ENCODE measurements at regions not wholly inside any gene's neighbourhood (a gene's known extent, or its start where the extent isn't known, plus 50 kb on each side); places are given as distances from the start of the nearest gene placed in this dataset.

- no peak overlapping the region for H3K4me3 ChIP-seq
These were observed 197.7 kb downstream of the MTX2 start for GRCh38 chr2:176466918-176467452.

GRCh38 chr2:176467595-176467994, 198.4 kb downstream of the MTX2 start:
- no peaks in the 10 kb centered on the region for H3K4me1 ChIP-seq (replicated peaks; ENCODE audit: insufficient read depth)
- H3K9me2 ChIP-seq (ENCODE audit: insufficient read depth): no peaks in the 10 kb centered on the region
- no TSS peak for BruUV-seq (replicated peaks)
- no peak overlapping the region for H3K27ac ChIP-seq
- no peak for DNase-seq
- intact Hi-C loops (cut with micrococcal nuclease; ENCODE audit: unreplicated experiment): no loop called here
- no peak for TF ChIP-seq EZH2 (IDR thresholded peaks at IDR 0.05; ENCODE audit: low read depth)
- no peak for TF ChIP-seq CTCF (conservative IDR thresholded peaks at IDR 0.05)
- POLR2A ChIA-PET (ENCODE audit: unreplicated experiment): no interaction called here
- H3K79me2 ChIP-seq (ENCODE audit: low read depth): no peaks in the 10 kb centered on the region
- no peak overlapping the region for H2AFZ ChIP-seq
- H3K4me3 ChIP-seq: no peak overlapping the region
- H3K9me3 ChIP-seq (ENCODE audit: insufficient read depth, low read depth): no peaks in the 10 kb centered on the region
- H3K36me3 ChIP-seq (ENCODE audit: low read depth): no peaks in the 10 kb centered on the region
- H4K20me1 ChIP-seq (ENCODE audit: insufficient read depth): no peaks in the 10 kb centered on the region
- CTCF ChIA-PET: no interaction called here
- no peak overlapping the region for H3K4me2 ChIP-seq
- H3K27me3 ChIP-seq (ENCODE audit: insufficient read depth, low read depth): no peaks in the 10 kb centered on the region
- H3F3A ChIP-seq (ENCODE audit: insufficient read depth, low read depth): no peaks in the 10 kb centered on the region

More at GRCh38 chr2:176466918-176467452, 197.7 kb downstream of the MTX2 start:
- TF ChIP-seq EZH2 (IDR thresholded peaks at IDR 0.05; ENCODE audit: low read depth) (no peak), CTCF (conservative IDR thresholded peaks at IDR 0.05) (no peak)
- no peaks in the 10 kb centered on the region for H3K79me2 ChIP-seq (ENCODE audit: low read depth)
- H3K36me3 ChIP-seq (ENCODE audit: low read depth): no peaks in the 10 kb centered on the region
- no peaks in the 10 kb centered on the region for H3K9me3 ChIP-seq (ENCODE audit: insufficient read depth, low read depth)
- no peak overlapping the region for H2AFZ ChIP-seq
- H3K4me1 ChIP-seq (replicated peaks; ENCODE audit: insufficient read depth): no peaks in the 10 kb centered on the region
- CTCF ChIA-PET: no interaction called here
- no peaks in the 10 kb centered on the region for H3K9me2 ChIP-seq (ENCODE audit: insufficient read depth)
- POLR2A ChIA-PET (ENCODE audit: unreplicated experiment): no interaction called here
- DNase-seq: no peak
- H3F3A ChIP-seq (ENCODE audit: insufficient read depth, low read depth): no peaks in the 10 kb centered on the region
- no peak overlapping the region for H3K4me2 ChIP-seq
- no TSS peak for BruUV-seq (replicated peaks)
- no peaks in the 10 kb centered on the region for H4K20me1 ChIP-seq (ENCODE audit: insufficient read depth)
- H3K27ac ChIP-seq: no peak overlapping the region
- H3K27me3 ChIP-seq (ENCODE audit: insufficient read depth, low read depth): no peaks in the 10 kb centered on the region
- intact Hi-C loops (cut with micrococcal nuclease; ENCODE audit: unreplicated experiment): no loop called here

- H3K79me2 ChIP-seq (ENCODE audit: low read depth): no peaks in the 10 kb centered on the region
- no peaks in the 10 kb centered on the region for H3K27me3 ChIP-seq (ENCODE audit: insufficient read depth, low read depth)
- no peak overlapping the region for H2AFZ ChIP-seq
- H3K4me3 ChIP-seq: no peak overlapping the region
- H3K4me1 ChIP-seq (replicated peaks; ENCODE audit: insufficient read depth): no peaks in the 10 kb centered on the region
- H3F3A ChIP-seq (ENCODE audit: insufficient read depth, low read depth): no peaks in the 10 kb centered on the region
- H4K20me1 ChIP-seq (ENCODE audit: insufficient read depth): no peaks in the 10 kb centered on the region
- no peak overlapping the region for H3K27ac ChIP-seq
- CTCF ChIA-PET: no interaction called here
- POLR2A ChIA-PET (ENCODE audit: unreplicated experiment): no interaction called here
- no peaks in the 10 kb centered on the region for H3K9me3 ChIP-seq (ENCODE audit: insufficient read depth, low read depth)
- TF ChIP-seq EZH2 (IDR thresholded peaks at IDR 0.05; ENCODE audit: low read depth) (no peak), CTCF (conservative IDR thresholded peaks at IDR 0.05) (no peak)
- no TSS peak for BruUV-seq (replicated peaks)
- DNase-seq: no peak
- intact Hi-C loops (cut with micrococcal nuclease; ENCODE audit: unreplicated experiment): no loop called here
- no peaks in the 10 kb centered on the region for H3K9me2 ChIP-seq (ENCODE audit: insufficient read depth)
- no peaks in the 10 kb centered on the region for H3K36me3 ChIP-seq (ENCODE audit: low read depth)
- no peak overlapping the region for H3K4me2 ChIP-seq
These were observed 199.3 kb downstream of the MTX2 start for GRCh38 chr2:176468457-176469113.

All from PC-9 (cell line).